ENCODE measurements at regions not wholly inside any gene's neighbourhood (a gene's known extent, or its start where the extent isn't known, plus 50 kb on each side); places are given as distances from the start of the nearest gene placed in this dataset.

- H3K27ac Mint-ChIP-seq = no peak overlapping the region
- H3K4me3 Mint-ChIP-seq = no peak overlapping the region
- H3K9me3 Mint-ChIP-seq = peaks cover 13% of the 10 kb centered on the region
- H3K36me3 Mint-ChIP-seq (ENCODE audit: low read depth) = no peaks in the 10 kb centered on the region
- DNase-seq = no peak
- no peak for TF ChIP-seq CTCF (IDR thresholded peaks at IDR 0.05)
- no peaks in the 10 kb centered on the region for H3K4me1 Mint-ChIP-seq
- peaks cover 7% of the 10 kb centered on the region for H3K27me3 Mint-ChIP-seq (ENCODE audit: low read depth, poor library complexity)
These were observed 900.6 kb downstream of the VRK1 start for GRCh38 chr14:97697772-97698171.

- Mint-ChIP-seq H3K36me3 (ENCODE audit: low read depth) (no peaks in the 10 kb centered on the region), H3K27me3 (ENCODE audit: low read depth, poor library complexity) (peaks cover 7% of the 10 kb centered on the region), H3K4me3 (no peak overlapping the region), H3K27ac (no peak overlapping the region), H3K9me3 (peaks cover 18% of the 10 kb centered on the region), H3K4me1 (no peaks in the 10 kb centered on the region)
- TF ChIP-seq CTCF (IDR thresholded peaks at IDR 0.05) = no peak
- no peak for DNase-seq
These were observed 901.8 kb downstream of the VRK1 start for GRCh38 chr14:97699026-97699425.

DNA sequence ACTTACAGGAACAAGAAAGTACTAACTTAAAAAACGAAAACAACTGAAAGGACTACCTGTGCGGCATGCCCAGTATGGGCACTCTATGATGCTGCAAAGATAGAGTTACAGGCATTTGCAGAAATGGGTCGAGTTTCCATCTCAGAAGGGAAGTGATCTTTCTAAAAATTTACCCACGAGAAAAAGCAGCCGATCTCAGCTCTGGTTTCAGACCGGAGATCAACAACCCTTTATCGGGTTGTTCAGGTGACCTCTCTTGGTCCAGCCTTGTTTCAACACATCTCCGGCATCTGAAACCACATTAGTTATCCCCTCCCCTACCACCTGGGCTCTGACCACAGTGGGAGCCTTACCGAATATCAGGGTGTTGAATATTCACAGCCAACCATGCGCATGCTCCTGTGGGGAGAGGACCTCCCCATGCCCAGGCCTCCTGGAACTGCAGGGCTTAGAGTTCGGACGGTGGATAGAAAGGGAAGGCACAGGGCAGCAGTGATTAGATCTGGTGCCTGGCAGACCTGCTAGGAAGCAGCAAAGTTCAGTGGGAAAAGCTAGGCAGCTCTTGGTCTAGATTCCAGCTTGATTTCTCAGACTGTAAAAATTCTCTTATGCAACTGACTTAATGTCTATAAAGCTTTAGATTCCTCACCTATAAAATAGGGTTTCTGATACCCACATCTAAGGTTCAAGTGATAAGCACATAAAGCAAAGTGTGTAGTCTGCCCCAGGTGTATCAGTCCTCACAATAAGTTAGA is 906.0 kb downstream of the VRK1 start:
- no peak overlapping the region for H3K27ac Mint-ChIP-seq
- H3K27me3 Mint-ChIP-seq (ENCODE audit: low read depth, poor library complexity) = peaks cover 4% of the 10 kb centered on the region
- no peak for TF ChIP-seq CTCF (IDR thresholded peaks at IDR 0.05)
- H3K4me3 Mint-ChIP-seq = no peak overlapping the region
- no peak for DNase-seq
- H3K4me1 Mint-ChIP-seq = peaks cover 9% of the 10 kb centered on the region
- no peaks in the 10 kb centered on the region for H3K36me3 Mint-ChIP-seq (ENCODE audit: low read depth)
- peaks cover 21% of the 10 kb centered on the region for H3K9me3 Mint-ChIP-seq

- no peak overlapping the region for H3K27ac Mint-ChIP-seq
- no peak for DNase-seq
- peaks cover 4% of the 10 kb centered on the region for H3K27me3 Mint-ChIP-seq (ENCODE audit: low read depth, poor library complexity)
- peaks cover 17% of the 10 kb centered on the region for H3K9me3 Mint-ChIP-seq
- no peak for TF ChIP-seq CTCF (IDR thresholded peaks at IDR 0.05)
- H3K4me3 Mint-ChIP-seq = no peak overlapping the region
- H3K4me1 Mint-ChIP-seq = peaks cover 9% of the 10 kb centered on the region
- no peaks in the 10 kb centered on the region for H3K36me3 Mint-ChIP-seq (ENCODE audit: low read depth)
These were observed 907.2 kb downstream of the VRK1 start for GRCh38 chr14:97704316-97704885.

DNA sequence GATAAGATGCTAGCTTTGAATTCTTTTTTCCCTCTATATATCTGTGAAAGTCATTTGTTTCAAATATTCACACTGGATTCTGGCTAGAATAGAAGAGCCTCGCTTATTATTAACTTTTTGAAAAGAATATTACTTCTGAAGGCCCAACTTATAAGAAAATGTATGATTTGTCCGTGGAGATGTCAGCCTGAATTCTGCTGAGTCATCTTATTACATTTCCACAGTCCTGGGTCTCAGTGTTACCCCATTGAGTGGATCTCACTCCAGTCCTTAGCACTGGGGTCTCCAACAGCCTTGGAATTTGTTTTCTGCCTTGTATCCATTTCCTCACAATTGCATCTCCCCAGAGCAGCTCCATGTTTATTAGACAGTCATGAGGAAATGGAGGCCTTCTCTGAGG is 907.9 kb downstream of the VRK1 start:
- DNase-seq = no peak
- Mint-ChIP-seq H3K36me3 (ENCODE audit: low read depth) (no peaks in the 10 kb centered on the region), H3K4me1 (peaks cover 9% of the 10 kb centered on the region), H3K27ac (no peak overlapping the region), H3K27me3 (ENCODE audit: low read depth, poor library complexity) (peaks cover 4% of the 10 kb centered on the region), H3K4me3 (no peak overlapping the region), H3K9me3 (peaks cover 11% of the 10 kb centered on the region)
- no peak for TF ChIP-seq CTCF (IDR thresholded peaks at IDR 0.05)

- no peak for TF ChIP-seq CTCF (IDR thresholded peaks at IDR 0.05)
- peaks cover 4% of the 10 kb centered on the region for H3K27me3 Mint-ChIP-seq (ENCODE audit: low read depth, poor library complexity)
These were observed 908.8 kb downstream of the VRK1 start for GRCh38 chr14:97705976-97706375.

More at GRCh38 chr14:97705976-97706375, 908.8 kb downstream of the VRK1 start:
- Mint-ChIP-seq H3K36me3 (ENCODE audit: low read depth) (no peaks in the 10 kb centered on the region), H3K9me3 (peaks cover 11% of the 10 kb centered on the region), H3K4me3 (no peak overlapping the region), H3K4me1 (peaks cover 9% of the 10 kb centered on the region), H3K27ac (no peak overlapping the region)
- DNase-seq = no peak

Data from nephron progenitor cell (in vitro differentiated cells).